ENCODE measurements at regions not wholly inside any gene's neighbourhood (a gene's known extent, or its start where the extent isn't known, plus 50 kb on each side); places are given as distances from the start of the nearest gene placed in this dataset.

DNA sequence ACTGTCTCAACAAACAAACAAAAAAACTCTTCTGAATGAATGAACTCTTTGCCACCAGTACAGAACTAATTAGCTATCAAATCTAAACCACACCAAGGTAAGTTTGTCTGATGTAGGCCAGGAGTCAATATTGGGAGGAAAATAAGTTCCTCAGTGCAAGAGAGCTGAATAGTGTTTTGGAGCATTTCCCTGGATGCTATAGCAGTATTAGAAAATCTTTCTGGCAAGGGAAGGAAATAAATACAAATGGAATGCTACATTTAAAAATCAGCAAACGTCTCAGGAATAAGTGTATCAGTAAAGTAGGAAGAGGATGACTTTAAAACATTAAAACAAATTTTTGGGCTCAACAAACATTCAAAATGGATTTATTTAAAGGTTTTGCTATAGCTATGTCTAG, 81.3 kb upstream of the TMTC4 start:
- ChIA-PET POLR2A (no interaction called here), CTCF (no interaction called here)
- TF ChIP-seq, protein P1, sequence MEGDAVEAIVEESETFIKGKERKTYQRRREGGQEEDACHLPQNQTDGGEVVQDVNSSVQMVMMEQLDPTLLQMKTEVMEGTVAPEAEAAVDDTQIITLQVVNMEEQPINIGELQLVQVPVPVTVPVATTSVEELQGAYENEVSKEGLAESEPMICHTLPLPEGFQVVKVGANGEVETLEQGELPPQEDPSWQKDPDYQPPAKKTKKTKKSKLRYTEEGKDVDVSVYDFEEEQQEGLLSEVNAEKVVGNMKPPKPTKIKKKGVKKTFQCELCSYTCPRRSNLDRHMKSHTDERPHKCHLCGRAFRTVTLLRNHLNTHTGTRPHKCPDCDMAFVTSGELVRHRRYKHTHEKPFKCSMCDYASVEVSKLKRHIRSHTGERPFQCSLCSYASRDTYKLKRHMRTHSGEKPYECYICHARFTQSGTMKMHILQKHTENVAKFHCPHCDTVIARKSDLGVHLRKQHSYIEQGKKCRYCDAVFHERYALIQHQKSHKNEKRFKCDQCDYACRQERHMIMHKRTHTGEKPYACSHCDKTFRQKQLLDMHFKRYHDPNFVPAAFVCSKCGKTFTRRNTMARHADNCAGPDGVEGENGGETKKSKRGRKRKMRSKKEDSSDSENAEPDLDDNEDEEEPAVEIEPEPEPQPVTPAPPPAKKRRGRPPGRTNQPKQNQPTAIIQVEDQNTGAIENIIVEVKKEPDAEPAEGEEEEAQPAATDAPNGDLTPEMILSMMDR (IDR thresholded peaks at IDR 0.05) = no peak
- Mint-ChIP-seq H3K4me1 (no peaks in the 10 kb centered on the region), H3K27ac (no peak overlapping the region), H3K36me3 (ENCODE audit: low read depth) (no peaks in the 10 kb centered on the region), H3K27me3 (peaks cover 4% of the 10 kb centered on the region), H3K9me3 (no peaks in the 10 kb centered on the region), H3K4me3 (no peak overlapping the region)
- DNase-seq = no peak
- intact Hi-C loops (cut with micrococcal nuclease) = no loop called here
- ATAC-seq (ENCODE audit: low read depth) = no peak

DNA sequence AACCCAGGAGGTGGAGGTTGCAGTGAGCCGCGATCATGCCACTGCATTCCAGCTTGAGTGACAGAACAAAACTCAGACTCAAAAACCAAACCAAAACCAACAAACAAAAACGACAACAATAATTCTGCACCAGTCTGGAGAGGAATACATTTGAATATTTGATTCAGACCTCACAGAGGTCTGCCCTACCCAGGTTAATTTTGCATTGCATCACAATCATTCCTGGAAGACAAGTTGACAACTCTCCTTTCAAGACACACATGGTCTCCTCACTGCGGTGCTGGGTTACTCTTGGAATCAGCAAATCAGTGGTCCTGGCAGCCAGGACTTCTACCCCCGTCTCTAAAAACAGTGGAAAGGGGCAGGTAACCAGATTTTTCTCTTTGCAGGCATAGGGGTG, 79.9 kb upstream of the TMTC4 start:
- Mint-ChIP-seq H3K27me3 (peaks cover 4% of the 10 kb centered on the region), H3K36me3 (ENCODE audit: low read depth) (no peaks in the 10 kb centered on the region), H3K4me3 (no peak overlapping the region), H3K9me3 (no peaks in the 10 kb centered on the region), H3K4me1 (no peaks in the 10 kb centered on the region), H3K27ac (no peak overlapping the region)
- ChIA-PET POLR2A (no interaction called here), CTCF (no interaction called here)
- TF ChIP-seq, protein P1 (IDR thresholded peaks at IDR 0.05) = no peak
- ATAC-seq (ENCODE audit: low read depth) (no peak), DNase-seq (no peak)
- intact Hi-C loops (cut with micrococcal nuclease) = no loop called here

DNA sequence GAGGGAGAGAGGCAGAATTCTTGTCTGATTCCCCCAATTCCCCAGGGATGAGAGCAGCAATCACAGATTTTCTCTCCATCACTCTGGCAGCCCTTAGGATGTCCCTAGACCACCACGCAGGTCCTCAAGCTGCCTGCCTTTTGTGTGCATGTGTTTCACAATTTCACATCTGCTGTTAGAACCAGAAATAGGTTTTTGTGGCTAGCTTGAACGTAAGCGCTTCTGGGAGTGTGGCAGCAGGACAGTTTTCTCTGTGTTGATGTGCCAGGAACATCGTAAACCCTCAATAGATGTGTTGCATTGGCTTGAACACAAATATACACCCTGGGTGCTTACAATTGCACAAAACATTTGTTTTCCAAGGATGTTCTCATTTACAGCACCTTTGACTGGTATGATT, 78.8 kb upstream of the TMTC4 start:
- H3K9me3 Mint-ChIP-seq = no peaks in the 10 kb centered on the region
- ChIA-PET POLR2A (no interaction called here), CTCF (no interaction called here)
- H3K4me1 Mint-ChIP-seq = no peaks in the 10 kb centered on the region
- ATAC-seq (ENCODE audit: low read depth) = no peak
- no peak for DNase-seq
- TF ChIP-seq, protein P1 (IDR thresholded peaks at IDR 0.05) = no peak
- H3K27me3 Mint-ChIP-seq = peaks cover 4% of the 10 kb centered on the region
- no peak overlapping the region for H3K4me3 Mint-ChIP-seq
- H3K27ac Mint-ChIP-seq = no peak overlapping the region
- H3K36me3 Mint-ChIP-seq (ENCODE audit: low read depth) = no peaks in the 10 kb centered on the region
- intact Hi-C loops (cut with micrococcal nuclease) = no loop called here

DNA sequence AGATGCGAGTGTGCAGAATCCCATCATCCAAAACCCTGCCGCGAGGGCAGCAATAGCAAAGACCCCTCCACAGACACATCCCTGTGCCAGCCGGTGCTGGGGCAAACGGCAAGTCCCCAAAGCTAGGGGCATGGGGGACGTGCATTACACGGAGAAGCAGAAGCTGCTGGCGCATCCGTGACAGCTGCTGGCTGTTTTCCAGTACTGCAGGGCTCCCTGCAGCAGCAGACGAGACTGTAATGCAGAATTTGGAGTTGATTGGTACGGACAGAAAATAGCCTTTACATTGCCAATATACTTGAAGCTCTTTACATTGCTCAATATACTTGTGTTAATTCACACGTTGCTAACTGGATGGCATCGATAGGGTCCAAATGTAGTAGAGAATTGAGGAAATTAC, 77.2 kb upstream of the TMTC4 start:
- CTCF ChIA-PET = no interaction called here
- H3K4me3 Mint-ChIP-seq = no peak overlapping the region

DNA sequence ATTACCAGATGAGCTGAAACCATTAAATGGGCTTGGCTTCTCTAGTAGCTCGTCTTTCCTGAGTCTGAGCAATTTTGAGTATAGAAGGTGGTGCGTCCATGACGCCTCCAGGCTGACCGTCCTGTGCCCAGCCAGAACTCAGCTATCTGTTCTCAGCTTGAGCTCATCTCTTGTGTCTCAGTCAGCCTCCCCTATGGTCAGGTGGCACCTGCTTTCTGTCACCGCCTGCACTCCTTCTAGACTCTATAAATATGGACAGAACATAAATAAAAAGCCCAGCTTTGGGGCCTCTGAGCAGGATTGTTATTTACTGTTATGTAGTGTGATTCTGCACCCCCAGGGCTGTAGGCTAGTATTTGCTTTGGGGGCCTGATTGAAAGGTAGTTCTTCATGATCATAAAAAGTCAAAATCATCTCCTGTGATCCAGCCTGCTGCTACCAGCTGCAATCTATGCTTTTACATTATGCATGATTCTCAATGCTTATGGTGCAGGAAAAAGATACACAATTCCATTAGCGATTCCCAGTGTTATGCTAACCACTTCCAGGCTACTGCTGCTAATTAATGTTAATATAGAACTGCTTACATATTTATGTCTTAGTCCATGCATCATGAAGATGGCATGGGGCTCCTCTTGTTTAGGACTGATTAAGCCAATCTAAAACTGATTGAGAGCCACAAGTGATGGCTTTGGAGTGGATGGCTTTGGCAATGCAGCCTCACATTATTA, 72.5 kb upstream of the TMTC4 start:
- intact Hi-C loops (cut with micrococcal nuclease) = no loop called here
- POLR2A ChIA-PET = no interaction called here
- H3K27ac Mint-ChIP-seq = no peak overlapping the region
- no peak for DNase-seq
- no peak for ATAC-seq (ENCODE audit: low read depth)
- TF ChIP-seq, protein P1 (IDR thresholded peaks at IDR 0.05) = no peak
- CTCF ChIA-PET = no interaction called here
- no peaks in the 10 kb centered on the region for H3K4me1 Mint-ChIP-seq
- H3K27me3 Mint-ChIP-seq = no peaks in the 10 kb centered on the region
- no peak overlapping the region for H3K4me3 Mint-ChIP-seq
- H3K36me3 Mint-ChIP-seq (ENCODE audit: low read depth) = no peaks in the 10 kb centered on the region
- H3K9me3 Mint-ChIP-seq = peaks cover 8% of the 10 kb centered on the region

More for the DNA sequence above, 77.2 kb upstream of the TMTC4 start:
- Mint-ChIP-seq H3K4me1 (no peaks in the 10 kb centered on the region), H3K27me3 (peaks cover 4% of the 10 kb centered on the region), H3K27ac (no peak overlapping the region), H3K36me3 (ENCODE audit: low read depth) (no peaks in the 10 kb centered on the region), H3K9me3 (no peaks in the 10 kb centered on the region)
- ATAC-seq (ENCODE audit: low read depth) = no peak
- TF ChIP-seq, protein P1 (IDR thresholded peaks at IDR 0.05) = no peak
- POLR2A ChIA-PET = no interaction called here
- DNase-seq = no peak
- intact Hi-C loops (cut with micrococcal nuclease) = no loop called here

All from activated B cell treated with CpG ODN at 0.5 μM for 24 hours (primary cell).